ENCODE measurements at regions not wholly inside any gene's neighbourhood (a gene's known extent, or its start where the extent isn't known, plus 50 kb on each side); places are given as distances from the start of the nearest gene placed in this dataset.

- no peak for DNase-seq (ENCODE audit: low read depth)
These were observed 95.1 kb upstream of the CELF4 start for GRCh38 chr18:37660658-37661057.

GRCh38 chr18:37659906-37660305 is 94.3 kb upstream of the CELF4 start:
- DNase-seq (ENCODE audit: low read depth), result no peak

GRCh38 chr18:37658894-37659293 is 93.3 kb upstream of the CELF4 start:
- DNase-seq (ENCODE audit: low read depth), result no peak

- DNase-seq (ENCODE audit: low read depth), result no peak
These were observed 91.9 kb upstream of the CELF4 start for GRCh38 chr18:37657493-37657892.

DNA sequence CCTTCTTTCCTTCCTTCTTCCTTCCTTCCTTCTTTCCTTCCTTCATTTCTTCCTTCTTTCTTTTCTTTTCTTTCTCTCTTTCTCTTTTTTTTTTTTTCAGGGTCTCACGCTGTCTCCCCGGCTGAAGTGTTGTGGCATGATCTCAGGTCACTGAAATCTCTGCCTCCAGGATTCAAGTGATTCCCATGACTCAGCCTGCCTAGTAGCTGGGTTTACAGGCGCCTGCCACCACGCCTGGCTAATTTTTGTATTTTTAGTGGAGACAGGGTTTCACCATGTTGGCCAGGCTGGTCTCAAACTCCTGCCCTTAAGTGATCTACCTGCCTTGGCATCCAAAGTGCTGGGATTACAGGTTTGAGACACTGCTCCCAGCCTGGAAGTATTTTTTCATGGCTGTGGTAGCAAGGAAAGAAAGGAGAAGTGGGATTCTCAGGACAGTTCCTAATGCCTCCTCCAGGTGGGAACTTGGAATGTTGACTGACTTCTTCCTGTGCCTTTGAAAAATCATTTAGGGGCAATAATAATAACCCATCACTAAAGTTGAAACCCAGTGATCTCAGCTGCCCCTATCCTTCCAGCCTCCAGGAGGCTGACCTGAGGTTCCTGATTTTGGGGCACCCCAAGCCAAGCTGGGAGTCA is 89.3 kb upstream of the CELF4 start:
- DNase-seq (ENCODE audit: low read depth), result no peak

GRCh38 chr18:37654034-37654433 is 88.4 kb upstream of the CELF4 start:
- no peak for DNase-seq (ENCODE audit: low read depth)

GRCh38 chr18:37653618-37654017 is 88.0 kb upstream of the CELF4 start:
- no peak for DNase-seq (ENCODE audit: low read depth)

DNA sequence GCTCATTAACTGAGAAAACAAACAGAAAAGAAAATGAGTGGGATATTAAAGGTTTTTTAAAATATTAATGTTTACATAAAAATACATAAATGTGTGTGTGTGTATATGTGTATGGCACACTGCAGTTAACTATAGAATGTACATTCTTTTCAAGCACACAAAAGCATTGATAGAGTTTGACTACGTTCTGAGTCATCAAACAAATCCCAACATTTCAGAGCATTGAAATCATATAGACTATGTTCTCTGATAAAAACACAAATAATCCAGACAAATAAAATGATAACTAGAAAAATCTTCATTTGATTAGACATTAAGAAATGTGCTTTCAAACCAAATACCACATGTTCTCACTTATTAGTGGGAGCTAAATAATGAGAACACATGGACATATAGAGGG is 84.3 kb upstream of the CELF4 start:
- no peak for DNase-seq (ENCODE audit: low read depth)

DNA sequence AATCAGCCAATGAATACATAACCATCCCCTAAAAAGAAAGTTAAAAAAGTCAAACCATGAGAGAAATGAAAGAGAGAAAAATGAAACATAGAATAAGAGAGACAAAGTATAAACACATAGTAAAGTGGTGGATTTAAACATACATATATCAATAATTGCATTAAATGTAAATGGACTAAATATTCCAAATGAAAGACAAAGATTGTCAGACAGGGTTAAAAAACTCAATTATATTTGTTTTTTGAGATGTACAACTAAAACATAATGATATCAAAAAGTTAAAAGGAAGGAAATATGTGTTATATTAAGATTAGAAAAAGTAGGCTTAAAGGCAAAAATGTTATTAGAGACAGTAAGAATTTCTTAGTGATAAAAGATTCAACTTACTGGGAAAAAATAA is 83.8 kb upstream of the CELF4 start:
- DNase-seq (ENCODE audit: low read depth), result no peak

DNA sequence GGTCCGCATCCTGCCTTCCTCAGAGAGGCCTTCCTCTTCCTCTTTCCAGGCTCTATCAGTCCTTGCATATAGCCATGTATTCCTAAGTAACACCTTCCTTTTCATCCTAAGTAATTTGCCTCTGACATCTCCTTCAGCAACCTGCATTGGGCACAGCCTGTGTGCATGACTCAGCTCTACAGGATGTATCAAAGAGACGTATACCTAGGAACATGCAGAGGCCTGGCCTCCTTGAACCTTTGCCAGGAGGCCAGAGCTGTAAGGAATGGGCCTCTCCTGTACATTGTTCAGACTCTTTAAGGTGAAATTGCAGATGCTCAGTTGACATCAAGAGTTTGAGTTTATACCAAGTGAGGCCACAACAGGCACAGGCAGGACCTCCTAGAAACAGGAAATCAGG is 76.0 kb upstream of the CELF4 start:
- DNase-seq (ENCODE audit: low read depth), result no peak

DNA sequence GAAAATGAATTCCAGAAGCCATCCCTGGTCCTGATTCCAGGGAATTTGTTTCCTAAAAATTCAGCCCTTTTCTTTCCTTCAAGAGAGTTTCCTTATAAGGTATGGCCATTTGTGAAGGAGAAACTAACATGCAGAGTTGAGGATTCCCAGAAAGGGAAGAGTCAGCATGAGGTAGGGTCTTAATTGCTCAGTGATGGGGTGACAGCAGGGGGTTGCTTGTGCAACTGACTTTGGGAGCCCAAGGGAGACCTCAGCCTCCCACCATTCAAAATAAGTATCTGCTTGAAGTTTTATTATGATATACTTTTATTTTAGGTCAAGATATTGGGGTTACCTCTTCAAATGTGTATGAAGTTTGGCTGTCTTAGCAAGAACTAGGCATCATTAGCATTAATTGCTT is 74.9 kb upstream of the CELF4 start:
- no peak for DNase-seq (ENCODE audit: low read depth)

DNA sequence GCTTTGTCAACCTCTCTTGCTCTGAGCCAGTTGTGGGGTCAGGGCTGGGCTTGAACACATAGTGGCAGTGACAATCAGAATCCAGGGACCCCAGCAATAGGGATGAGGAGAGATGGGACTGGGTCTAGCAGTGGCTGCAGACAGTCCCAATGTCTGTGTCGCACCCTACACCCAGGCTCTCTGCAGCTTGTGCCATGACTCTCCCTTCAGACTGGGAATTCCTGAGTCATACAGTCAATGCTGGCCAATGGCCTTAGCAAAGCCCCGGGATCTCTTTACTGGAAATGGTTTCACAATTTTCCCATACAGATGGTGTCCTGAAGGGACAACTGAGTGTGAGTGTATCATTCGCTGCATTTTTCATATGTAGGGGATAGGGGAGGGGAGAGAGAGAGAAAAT is 74.2 kb upstream of the CELF4 start:
- DNase-seq (ENCODE audit: low read depth), result no peak

GRCh38 chr18:37637478-37637850 is 71.9 kb upstream of the CELF4 start:
- DNase-seq (ENCODE audit: low read depth), result no peak

DNA sequence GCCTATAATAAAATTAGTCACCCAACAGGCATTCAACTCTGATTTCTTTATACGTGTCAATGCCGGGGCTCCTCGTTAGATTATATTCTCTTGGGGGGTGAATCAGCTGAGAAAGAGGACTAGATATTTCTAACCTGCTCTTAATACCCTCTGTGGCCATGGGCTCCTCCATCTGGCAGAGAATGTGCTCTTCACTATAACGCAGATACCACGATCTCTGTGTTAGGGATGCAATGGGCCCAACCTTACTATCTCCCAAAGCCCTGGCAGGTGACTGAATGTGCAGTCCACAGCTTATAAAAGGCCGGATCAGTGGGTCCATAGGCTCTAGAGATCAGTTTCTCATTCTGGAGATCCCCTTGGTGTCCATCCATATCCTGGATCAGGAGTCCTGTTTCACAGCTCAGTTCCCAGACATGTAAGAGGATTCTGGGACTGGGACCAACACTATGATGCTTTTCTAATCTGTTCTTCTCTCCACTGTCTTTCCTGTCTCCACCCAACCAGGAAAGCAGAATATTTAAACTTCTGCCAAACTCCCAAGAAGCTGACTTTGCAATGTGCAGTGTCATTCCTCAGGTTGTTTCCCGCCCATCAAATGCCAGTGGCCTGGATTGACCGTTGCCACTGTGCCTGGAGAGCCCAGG is 71.4 kb upstream of the CELF4 start:
- no peak for DNase-seq (ENCODE audit: low read depth)

DNA sequence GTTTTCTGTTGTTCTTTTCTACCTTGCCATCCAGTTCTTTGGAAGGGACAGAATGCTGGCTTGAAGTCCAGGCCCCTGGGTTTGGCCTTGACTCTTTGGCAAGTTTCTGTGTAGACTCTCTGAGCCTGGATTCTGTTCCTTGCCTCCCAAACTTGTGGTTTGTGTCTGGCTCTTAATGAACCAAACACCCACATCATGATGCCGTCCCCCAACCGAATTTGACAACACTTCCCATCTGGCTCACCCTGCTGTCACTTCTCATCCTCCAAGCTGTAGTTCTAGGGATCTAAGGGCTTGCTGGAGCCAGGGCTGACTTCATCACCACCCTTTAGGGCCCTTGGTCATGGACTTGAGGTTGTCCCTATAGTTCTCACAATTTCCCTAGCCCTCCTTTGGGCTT is 68.9 kb upstream of the CELF4 start:
- no peak for DNase-seq (ENCODE audit: low read depth)

DNA sequence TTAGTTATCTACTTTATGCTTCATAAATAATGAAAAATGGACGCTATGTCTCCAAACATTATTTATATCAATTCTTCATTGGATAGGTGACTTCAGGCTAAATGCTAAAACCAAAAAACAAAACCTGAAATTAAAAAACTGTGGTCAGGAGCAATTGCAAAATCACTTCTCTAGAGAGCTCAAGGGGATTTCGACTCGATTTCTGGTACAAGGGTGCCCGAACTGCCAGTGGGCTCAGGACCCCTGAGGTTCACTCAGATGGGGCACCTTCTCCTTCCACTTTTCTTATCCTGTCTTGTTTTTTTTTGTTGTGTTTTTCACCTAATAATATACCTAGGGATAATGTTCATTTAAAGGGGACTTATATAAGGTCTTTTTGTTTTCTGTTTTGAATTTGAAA is 65.8 kb upstream of the CELF4 start:
- no peak for DNase-seq (ENCODE audit: low read depth)

GRCh38 chr18:37630334-37630733 is 64.7 kb upstream of the CELF4 start:
- no peak for DNase-seq (ENCODE audit: low read depth)

DNA sequence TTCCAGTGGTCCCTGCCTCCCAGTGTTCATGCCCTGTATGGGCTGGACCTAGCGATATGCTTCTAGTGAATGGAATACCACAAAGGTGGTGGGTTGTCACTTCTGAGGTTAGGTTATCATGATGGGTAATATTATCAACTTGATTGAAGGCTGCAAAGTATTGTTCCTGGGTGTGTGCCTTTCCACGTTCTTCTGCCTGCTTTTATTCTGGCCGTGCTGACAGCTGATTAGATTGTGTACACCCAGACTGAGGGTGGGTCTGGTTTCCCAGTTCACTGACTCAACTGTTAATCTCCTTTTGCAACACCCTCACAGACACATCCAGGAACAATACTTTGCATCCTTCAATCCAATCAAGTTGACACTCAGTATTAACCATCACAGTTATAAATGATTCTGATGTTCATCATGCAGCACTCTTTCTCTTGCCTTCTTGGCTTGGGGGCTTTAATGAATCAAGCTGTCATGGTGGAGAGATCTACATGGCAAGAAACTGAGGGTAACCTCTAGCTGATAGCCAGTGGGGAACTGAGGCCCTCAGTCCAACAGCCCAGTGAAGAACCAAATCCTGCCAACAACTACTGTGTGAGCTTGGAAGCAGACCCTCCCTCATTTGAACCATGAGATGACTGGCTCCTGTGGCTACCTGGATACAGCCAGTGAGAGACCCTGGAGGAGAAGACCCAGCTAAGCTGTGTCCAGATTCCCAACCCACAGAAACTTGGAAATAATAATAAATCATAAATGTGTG is 63.0 kb upstream of the CELF4 start:
- DNase-seq (ENCODE audit: low read depth), result no peak

- no peak for DNase-seq (ENCODE audit: low read depth)
These were observed 58.7 kb upstream of the CELF4 start for GRCh38 chr18:37624318-37624717.

DNA sequence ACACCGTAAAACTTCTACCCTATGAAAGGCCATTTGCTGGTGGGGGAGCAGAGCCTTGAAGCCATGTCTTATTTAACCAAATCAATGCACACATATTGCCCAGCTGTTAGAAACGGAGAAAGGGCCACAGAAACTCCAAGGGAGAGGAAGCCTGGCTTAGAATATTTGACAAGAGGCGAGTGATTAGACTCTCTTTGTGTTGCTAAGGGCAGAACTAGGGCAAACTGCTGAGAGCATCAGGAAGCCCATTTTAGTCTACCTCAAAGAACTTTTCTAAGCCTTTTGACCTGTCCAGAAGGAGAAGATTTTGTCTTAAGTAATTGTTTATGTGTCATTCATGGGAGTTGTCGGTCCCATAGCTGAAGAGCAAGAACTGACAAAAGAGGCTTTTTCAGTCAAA is 54.4 kb upstream of the CELF4 start:
- DNase-seq (ENCODE audit: low read depth), result no peak

GRCh38 chr18:37617623-37618022 is 52.0 kb upstream of the CELF4 start:
- no peak for DNase-seq (ENCODE audit: low read depth)

Data from EH (cell line).